GM12892 (cell line): ENCODE measurements at regions not wholly inside any gene's neighbourhood (a gene's known extent, or its start where the extent isn't known, plus 50 kb on each side); places are given as distances from the start of the nearest gene placed in this dataset.
"Not testable (repeated sequence)": the region's sequence is repeated elsewhere in the genome, so short reads cannot be mapped to it uniquely, and the experiment has no call there.

Experiments used
- DNase-seq: peaks from one replicate; pipeline ENCODE4 v3.0.0; 2011; ENCODE audit not compliant: insufficient read length
- FAIRE-seq: peaks from 2 replicates; lab custom pipeline; 2011; peaks lifted over from hg19 to GRCh38; lab: Jason Lieb, UNC
- POLR2A ChIP-seq: IDR thresholded peaks from 2 replicates; pipeline ENCODE4 v1.6.1; 2011; ENCODE audit warnings: low read depth, low read length, control low read depth
- POLR2AphosphoS5 ChIP-seq: IDR thresholded peaks from 2 replicates; pipeline ENCODE4 v1.6.1; 2011; ENCODE audit warnings: low read depth, low read length, control low read depth
- TAF1 ChIP-seq: IDR thresholded peaks from 2 replicates; pipeline ENCODE4 v1.6.1; 2011; ENCODE audit warnings: low read depth, mild to moderate bottlenecking, control low read depth, low read length, borderline replicate concordance

DNA sequence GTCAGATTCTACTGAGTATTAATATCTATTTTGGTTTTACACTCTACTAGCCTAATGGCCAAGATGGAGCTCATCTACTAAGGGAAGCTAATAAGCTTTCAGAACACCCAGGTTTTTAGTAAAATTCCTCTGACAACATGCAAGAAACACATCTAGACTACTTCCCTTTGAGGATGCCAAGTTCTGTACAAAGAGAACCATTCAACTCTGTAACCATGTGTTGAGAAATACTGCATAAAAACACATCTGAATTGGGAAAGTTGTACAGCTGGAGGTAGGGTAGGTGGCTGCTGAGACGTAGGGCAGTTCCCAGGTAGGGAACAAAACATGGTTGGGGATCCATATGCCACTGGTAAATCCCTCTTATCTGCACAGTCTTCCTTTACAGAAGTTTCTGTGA, 66.2 kb downstream of the SC5D start:
- DNase-seq (no peak), FAIRE-seq (no peak)
- TF ChIP-seq POLR2A (no peak), TAF1 (no peak), POLR2AphosphoS5 (no peak)

DNA sequence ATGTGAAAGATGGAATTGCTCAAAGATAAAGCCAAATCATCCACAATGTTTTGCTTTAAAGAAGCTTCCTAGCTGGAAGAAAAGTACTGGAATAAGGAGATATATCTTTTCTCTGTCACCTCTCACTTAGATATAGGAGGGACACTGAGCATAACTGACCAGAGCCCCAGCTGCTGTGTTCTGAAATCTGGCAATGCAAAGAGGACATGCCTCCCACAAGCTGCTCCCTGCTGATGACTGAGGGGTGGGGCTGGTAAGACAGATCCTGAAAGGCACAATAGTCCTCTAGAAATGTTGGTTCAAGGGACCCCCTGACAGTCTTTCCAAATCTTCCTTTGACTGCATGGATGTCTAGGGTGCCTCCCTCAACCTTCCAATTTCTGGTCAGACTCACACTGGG, 67.0 kb downstream of the SC5D start:
- DNase-seq (no peak), FAIRE-seq (no peak)
- no peak for TF ChIP-seq TAF1
- TF ChIP-seq POLR2A, result no peak
- no peak for TF ChIP-seq POLR2AphosphoS5

DNA sequence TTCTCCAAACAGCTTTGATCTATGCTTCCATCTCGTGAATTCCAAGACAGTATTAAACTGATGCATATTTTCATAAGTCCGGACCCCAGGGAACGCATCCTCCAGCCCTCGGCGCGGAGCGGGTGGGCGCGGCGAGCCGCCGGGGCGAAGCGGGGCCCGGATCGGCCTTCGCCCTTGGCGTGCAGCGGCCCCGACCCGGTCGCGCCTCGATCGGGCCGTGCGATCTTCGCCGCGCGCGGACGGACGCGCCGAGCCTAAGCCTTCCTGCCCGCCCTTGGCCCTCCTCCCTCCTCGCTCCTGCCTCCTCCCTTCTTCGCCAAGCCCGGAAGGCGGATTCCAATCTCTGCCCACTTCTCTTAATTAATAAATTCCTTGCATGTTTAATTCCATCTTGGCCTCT, 70.4 kb downstream of the SC5D start:
- not testable (repeated sequence) for FAIRE-seq, DNase-seq

DNA sequence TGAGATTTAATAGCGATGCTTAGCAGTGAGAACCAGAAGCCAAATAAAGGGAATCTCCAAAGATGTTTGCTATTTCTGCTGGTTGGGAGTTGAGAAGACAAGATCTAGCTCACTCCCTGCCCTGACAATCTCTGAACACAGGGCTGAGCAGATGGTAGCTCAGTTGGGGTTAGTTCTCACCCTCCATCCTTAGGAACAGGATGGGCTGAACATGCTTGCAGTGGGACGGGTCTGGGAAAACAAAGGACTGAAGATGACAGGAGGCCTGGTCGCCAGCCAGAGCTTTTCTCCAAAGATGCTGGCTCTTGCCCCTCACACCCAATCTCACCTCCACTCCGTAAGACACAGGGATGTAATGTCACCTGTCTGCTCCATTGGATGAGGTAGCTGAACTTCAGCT, 72.7 kb downstream of the SC5D start:
- FAIRE-seq (no peak), DNase-seq (no peak)
- TF ChIP-seq POLR2AphosphoS5 (no peak), POLR2A (no peak), TAF1 (no peak)

DNA sequence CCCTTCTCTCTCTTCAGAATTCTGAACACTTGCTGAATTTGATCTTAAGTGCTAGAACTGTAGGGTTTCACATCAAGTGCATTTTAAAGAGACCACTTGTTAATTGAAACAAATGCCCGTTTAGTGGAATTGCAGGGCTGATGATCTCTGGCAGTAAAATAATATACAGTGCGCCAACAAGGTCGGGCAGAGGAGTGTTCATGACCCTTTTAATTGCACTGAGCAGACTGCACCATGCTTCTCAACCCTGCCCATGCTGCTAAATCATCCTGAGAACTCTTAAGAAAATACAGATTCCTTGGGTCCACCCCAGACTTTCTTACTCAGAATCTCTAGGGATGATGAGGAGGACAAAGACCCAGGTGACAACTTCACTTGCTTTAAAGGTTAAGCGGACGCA, 73.5 kb downstream of the SC5D start:
- FAIRE-seq, result no peak
- no peak for TF ChIP-seq POLR2A
- DNase-seq, result no peak

DNA sequence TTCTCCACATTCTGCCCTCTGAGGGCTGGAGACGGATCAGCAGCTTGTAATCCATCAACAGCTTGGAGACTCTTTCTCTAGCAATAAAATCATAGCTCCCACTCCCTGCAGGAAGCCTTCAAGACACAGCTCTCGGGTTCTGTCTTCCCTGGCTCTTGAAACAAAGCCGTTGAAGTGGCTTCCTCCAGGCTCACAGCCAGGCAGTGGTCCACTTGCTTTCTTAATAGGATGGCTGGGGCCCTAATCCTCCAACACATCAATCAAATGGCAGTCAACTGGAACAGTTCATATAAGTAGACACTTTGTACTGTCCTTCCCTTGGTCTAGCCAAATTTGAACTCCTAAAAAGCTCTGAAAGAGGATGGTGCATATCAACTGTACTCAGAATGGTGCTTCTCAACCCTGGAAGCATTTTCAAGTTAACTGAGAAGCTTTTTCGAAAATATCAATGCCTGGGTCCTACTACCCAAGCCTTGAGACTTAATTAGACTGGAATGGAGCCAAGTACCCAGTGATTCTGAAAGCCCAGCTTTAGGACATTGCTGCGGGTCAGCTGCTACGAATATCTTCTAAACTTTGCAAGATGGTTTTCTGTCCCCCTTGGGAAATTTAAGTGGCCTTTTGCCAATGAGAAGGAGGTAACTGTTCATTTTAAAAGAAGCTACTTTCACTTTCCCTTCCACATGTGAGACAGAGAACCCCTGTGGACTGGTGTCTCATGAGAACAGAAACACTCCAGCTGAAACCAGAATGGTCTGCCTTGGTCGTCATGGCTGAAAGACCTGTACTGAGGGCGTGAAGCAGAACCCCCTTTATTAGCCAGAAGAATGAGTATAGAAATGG, 74.7 kb downstream of the SC5D start:
- DNase-seq (peak; percentile 33), FAIRE-seq (peak; percentile 98)
- TF ChIP-seq TAF1 (no peak), POLR2AphosphoS5 (no peak), POLR2A (no peak)

DNA sequence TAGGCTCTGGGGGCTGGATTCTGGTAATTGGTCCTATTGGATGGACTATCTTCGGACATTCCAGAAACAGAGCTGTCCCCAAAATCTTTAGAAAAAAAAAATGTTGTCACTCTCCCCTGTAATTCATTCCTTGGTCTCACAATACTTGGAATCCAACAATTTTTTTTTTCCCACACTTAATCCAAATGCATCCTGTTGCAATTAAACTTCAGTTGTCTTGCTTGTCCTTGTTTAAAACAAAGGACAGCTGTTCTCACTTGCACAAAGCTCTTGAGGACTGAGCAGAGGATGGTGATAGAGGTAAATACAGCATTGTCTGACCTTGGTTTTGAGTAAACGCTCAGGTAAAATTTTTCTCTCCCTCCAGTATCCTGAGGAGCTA, 75.3 kb downstream of the SC5D start:
- DNase-seq (no peak), FAIRE-seq (no peak)
- TF ChIP-seq POLR2A (no peak), TAF1 (no peak), POLR2AphosphoS5 (no peak)

DNA sequence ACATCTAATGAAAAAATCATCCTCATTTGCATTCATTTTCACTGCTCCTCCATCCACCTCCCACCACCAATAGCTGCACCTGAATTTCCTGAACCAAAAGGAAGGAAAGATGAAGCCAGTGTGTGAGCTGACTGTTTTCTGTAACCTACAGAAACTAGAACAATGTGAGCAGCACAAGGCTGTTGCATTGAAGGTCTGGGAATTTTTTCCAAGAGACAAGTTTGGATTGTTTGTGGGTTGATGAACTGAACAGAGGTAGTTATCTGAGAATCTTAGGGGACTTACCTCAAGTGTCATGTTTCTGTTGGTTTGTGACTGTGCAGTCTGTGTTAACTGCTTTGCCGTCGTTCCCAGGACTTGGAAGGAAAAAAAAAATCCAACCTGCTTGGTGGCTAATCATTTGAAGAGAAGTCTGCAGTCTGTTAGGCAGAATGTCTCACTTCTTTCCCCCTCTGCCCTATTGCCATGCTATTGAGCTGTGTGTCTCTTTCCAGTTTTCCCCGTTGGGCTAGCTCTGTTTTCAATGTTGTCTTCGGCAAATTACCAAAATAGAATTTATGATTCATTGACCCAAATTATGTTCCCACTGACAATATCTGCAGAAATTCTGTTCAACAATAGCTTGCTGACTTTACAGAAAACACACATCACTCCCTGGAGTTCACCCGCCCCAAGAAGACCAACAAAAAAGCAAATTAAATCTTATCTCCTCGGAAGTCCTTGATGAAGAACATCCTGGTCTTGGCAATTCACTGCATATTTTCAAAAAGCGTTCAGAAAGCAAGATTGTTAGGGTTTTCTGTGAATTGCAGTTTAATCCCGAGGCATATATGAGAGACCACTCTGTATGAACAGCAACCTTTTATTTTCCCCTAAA, 76.0 kb downstream of the SC5D start:
- FAIRE-seq (peak; percentile 94), DNase-seq (no peak)
- TF ChIP-seq POLR2A, result no peak
- no peak for TF ChIP-seq TAF1
- TF ChIP-seq POLR2AphosphoS5, result no peak

DNA sequence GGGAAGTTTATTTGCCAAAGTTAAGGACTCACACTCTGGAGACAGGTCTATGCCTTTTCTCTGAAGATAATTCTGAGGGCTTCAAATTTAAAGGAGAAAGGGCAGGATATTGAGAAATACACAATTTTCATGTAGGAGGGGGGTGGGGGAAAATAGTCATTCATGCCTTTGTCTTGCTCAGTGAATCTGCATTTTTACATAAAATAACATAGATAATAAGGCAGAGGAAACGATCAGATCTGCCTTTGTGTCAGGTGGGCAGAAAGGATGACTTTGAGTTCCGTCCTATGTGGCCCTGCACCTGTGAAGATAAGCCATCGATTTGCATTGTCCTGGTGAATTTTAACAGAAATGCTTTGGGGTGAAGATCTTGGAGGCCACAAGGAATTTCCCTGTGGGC, 76.8 kb downstream of the SC5D start:
- no peak for DNase-seq
- no peak for FAIRE-seq
- TF ChIP-seq POLR2A, result no peak
- TF ChIP-seq POLR2AphosphoS5, result no peak

DNA sequence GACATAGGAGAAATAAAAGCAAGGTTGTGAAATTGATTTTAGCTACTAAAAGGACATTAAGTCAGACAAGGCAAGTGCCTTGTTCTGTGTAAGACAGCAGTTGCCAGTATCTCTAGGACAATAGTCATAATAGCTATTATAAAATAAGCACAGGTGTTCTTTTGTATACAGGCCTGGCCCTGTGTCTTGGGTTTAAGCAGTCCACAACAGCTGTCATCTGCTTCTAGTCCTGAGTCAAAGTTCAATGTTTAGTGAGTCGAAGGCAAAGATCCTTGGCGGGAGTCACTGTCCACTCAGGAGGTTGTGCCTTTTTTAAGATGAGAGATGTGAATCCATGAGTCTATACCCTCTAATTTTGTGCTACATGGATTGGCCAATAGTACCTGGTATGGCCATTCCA, 79.5 kb downstream of the SC5D start:
- FAIRE-seq, result no peak
- DNase-seq, result no peak
- no peak for TF ChIP-seq POLR2AphosphoS5
- no peak for TF ChIP-seq TAF1
- TF ChIP-seq POLR2A, result no peak

DNA sequence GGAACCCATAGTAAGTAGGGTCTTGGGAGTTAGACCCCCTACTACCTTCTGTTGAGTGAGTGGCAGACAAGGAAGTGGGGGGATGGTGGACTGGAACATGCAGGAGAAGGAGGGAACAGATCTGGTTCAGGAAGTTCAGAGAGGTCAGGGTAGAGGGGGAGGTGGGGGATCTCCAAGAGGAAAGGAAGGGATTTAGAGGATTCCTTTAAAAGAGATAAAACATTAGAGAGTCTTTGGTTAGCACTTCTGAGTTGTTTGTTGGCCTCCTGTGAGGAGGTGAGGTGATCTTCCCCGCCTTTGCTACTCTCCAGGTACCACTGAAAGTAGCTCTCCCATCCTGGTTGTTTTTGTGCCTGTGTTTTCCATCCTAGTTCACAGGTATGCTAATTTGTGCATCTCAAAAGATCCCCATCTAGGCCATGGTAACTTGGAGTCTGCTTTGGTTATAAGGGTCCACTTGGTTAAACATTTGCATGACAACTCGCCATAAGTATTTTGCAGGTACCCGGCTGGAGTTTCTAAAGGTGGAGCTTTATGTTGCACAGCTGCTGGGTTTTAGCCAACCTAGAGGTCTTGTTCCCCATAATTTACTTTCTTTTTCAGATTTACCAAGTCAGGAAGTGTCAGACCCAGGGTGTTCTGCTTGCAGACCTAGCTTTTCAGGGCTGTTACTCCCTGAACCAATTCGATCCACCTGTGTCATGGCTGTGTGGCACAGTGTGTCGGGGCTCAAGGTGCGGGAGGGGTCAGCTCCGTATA, 79.3 kb upstream of the SORL1 start:
- DNase-seq (peak; percentile 19), FAIRE-seq (peak; percentile 99)
- TF ChIP-seq POLR2A (peak; percentile 29; the same call in 1 of the 2 replicates), POLR2AphosphoS5 (0 out of 2 replicates have a peak, but pooled peaks have one; percentile 29), TAF1 (no peak)
